Activated CD8-positive, alpha-beta memory T cell treated with anti-CD3 and anti-CD28 coated beads for 48 hours (primary cell): ENCODE measurements at regions not wholly inside any gene's neighbourhood (a gene's known extent, or its start where the extent isn't known, plus 50 kb on each side); places are given as distances from the start of the nearest gene placed in this dataset.

Experiments used
- DNase-seq, 3 experiments: peaks; one replicate each; pipeline ENCODE4 v3.0.0-alpha.2; 2020; ENCODE audit warnings: low read depth in 2 of 3, low spot score in 2 of 3

GRCh38 chr21:40976198-40977109 lies 129.5 kb upstream of the DSCAM start:
- DNase-seq, result no peak

- DNase-seq, result no peak
These were observed 138.4 kb upstream of the DSCAM start for GRCh38 chr21:40985370-40985769.

- DNase-seq, result no peak
These were observed 143.4 kb upstream of the DSCAM start for GRCh38 chr21:40990366-40990765.

GRCh38 chr21:40997831-40998230 lies 150.9 kb upstream of the DSCAM start:
- no peak for DNase-seq

GRCh38 chr21:41000838-41001237 lies 153.9 kb upstream of the DSCAM start:
- no peak for DNase-seq

GRCh38 chr21:41006636-41007035 lies 159.7 kb upstream of the DSCAM start:
- DNase-seq, result no peak

GRCh38 chr21:41008351-41008750 lies 159.6 kb upstream of the BACE2 start:
- DNase-seq, result no peak

GRCh38 chr21:41008974-41009373 lies 159.0 kb upstream of the BACE2 start:
- no peak for DNase-seq

GRCh38 chr21:41009398-41010100 lies 158.4 kb upstream of the BACE2 start:
- no peak for DNase-seq

GRCh38 chr21:41010101-41010435 lies 157.9 kb upstream of the BACE2 start:
- DNase-seq, result no peak

- no peak for DNase-seq
These were observed 156.7 kb upstream of the BACE2 start for GRCh38 chr21:41011098-41011731.

- DNase-seq, result no peak
These were observed 156.0 kb upstream of the BACE2 start for GRCh38 chr21:41011951-41012366.

- no peak for DNase-seq
These were observed 155.5 kb upstream of the BACE2 start for GRCh38 chr21:41012425-41012824.

- no peak for DNase-seq
These were observed 151.5 kb upstream of the BACE2 start for GRCh38 chr21:41016472-41016871.

- DNase-seq, result no peak
These were observed 149.5 kb upstream of the BACE2 start for GRCh38 chr21:41018431-41018830.

- DNase-seq, result no peak
These were observed 144.0 kb upstream of the BACE2 start for GRCh38 chr21:41023936-41024335.

GRCh38 chr21:41024341-41024740 lies 143.6 kb upstream of the BACE2 start:
- no peak for DNase-seq

- DNase-seq, result no peak
These were observed 143.2 kb upstream of the BACE2 start for GRCh38 chr21:41024746-41025254.

GRCh38 chr21:41029571-41029970 lies 138.4 kb upstream of the BACE2 start:
- no peak for DNase-seq

GRCh38 chr21:41031701-41032220 lies 136.2 kb upstream of the BACE2 start:
- no peak for DNase-seq

GRCh38 chr21:41032541-41032940 lies 135.4 kb upstream of the BACE2 start:
- DNase-seq, result no peak

GRCh38 chr21:41037212-41037611 lies 130.7 kb upstream of the BACE2 start:
- no peak for DNase-seq
